ENCODE measurements at regions not wholly inside any gene's neighbourhood (a gene's known extent, or its start where the extent isn't known, plus 50 kb on each side); places are given as distances from the start of the nearest gene placed in this dataset.

- no peak for DNase-seq
Observed at GRCh38 chr4:71162386-71162785, 168.9 kb downstream of the DCK start.

- no peak for DNase-seq
Observed at GRCh38 chr4:71163317-71163716, 169.9 kb downstream of the DCK start.

GRCh38 chr4:71167083-71167482 lies 171.7 kb upstream of the SLC4A4 start:
- DNase-seq = no peak

- DNase-seq = no peak
Observed at GRCh38 chr4:71171592-71171991, 167.2 kb upstream of the SLC4A4 start.

GRCh38 chr4:71181332-71181731 lies 157.5 kb upstream of the SLC4A4 start:
- DNase-seq = no peak

- peak; percentile 64 for DNase-seq
Observed at GRCh38 chr4:71184195-71184781, 154.5 kb upstream of the SLC4A4 start.

GRCh38 chr4:71185037-71185436 lies 153.8 kb upstream of the SLC4A4 start:
- DNase-seq = no peak

- no peak for DNase-seq
Observed at GRCh38 chr4:71186257-71186565, 152.6 kb upstream of the SLC4A4 start.

GRCh38 chr4:71186566-71187403 lies 152.0 kb upstream of the SLC4A4 start:
- DNase-seq = peak; percentile 56

GRCh38 chr4:71187404-71188155 lies 151.2 kb upstream of the SLC4A4 start:
- peak; percentile 40 for DNase-seq

GRCh38 chr4:71188156-71188640 lies 150.6 kb upstream of the SLC4A4 start:
- no peak for DNase-seq

- no peak for DNase-seq
Observed at GRCh38 chr4:71188951-71189350, 149.9 kb upstream of the SLC4A4 start.

- peak; percentile 39 for DNase-seq
Observed at GRCh38 chr4:71189471-71189870, 149.3 kb upstream of the SLC4A4 start.

GRCh38 chr4:71194454-71194853 lies 144.4 kb upstream of the SLC4A4 start:
- no peak for DNase-seq

- peak; percentile 90 for DNase-seq
Observed at GRCh38 chr4:71195924-71196323, 142.9 kb upstream of the SLC4A4 start.

- DNase-seq = no peak
Observed at GRCh38 chr4:71198958-71199357, 139.9 kb upstream of the SLC4A4 start.

GRCh38 chr4:71201057-71201456 lies 137.8 kb upstream of the SLC4A4 start:
- no peak for DNase-seq

GRCh38 chr4:71201817-71202576 lies 136.8 kb upstream of the SLC4A4 start:
- no peak for DNase-seq

- DNase-seq = peak; percentile 46
Observed at GRCh38 chr4:71202705-71203104, 136.1 kb upstream of the SLC4A4 start.

- DNase-seq = no peak
Observed at GRCh38 chr4:71204056-71204455, 134.8 kb upstream of the SLC4A4 start.

GRCh38 chr4:71206763-71207162 lies 132.1 kb upstream of the SLC4A4 start:
- peak; percentile 78 for DNase-seq

- DNase-seq = peak; percentile 82
Observed at GRCh38 chr4:71209161-71209560, 129.7 kb upstream of the SLC4A4 start.

GRCh38 chr4:71210823-71211222 lies 128.0 kb upstream of the SLC4A4 start:
- DNase-seq = peak; percentile 53

All from fibroblast of skin of scalp (primary cell).